ENCODE measurements at regions not wholly inside any gene's neighbourhood (a gene's known extent, or its start where the extent isn't known, plus 50 kb on each side); places are given as distances from the start of the nearest gene placed in this dataset.
"Not testable (repeated sequence)": the region's sequence is repeated elsewhere in the genome, so short reads cannot be mapped to it uniquely, and the experiment has no call there.

DNA sequence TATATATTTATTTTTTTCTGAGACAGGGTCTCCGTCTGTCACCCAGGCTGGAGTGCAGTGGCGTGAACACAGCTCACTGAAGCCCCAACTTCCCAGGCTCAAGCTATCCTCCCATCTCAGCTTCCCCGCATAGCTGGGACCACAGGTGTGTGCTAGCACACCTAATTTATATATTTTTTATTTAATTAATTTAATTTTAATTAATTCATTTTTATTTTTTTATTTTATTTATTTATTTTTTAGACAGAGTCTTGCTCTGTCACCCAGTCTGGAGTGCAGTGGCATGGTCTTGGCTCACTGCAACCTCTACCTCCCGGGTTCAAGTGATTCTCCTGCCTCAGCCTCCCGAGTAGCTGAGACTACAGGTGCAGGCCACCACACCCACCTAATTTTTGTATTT, 86.9 kb upstream of the CLINT1 start:
- TF ChIP-seq, protein P1, sequence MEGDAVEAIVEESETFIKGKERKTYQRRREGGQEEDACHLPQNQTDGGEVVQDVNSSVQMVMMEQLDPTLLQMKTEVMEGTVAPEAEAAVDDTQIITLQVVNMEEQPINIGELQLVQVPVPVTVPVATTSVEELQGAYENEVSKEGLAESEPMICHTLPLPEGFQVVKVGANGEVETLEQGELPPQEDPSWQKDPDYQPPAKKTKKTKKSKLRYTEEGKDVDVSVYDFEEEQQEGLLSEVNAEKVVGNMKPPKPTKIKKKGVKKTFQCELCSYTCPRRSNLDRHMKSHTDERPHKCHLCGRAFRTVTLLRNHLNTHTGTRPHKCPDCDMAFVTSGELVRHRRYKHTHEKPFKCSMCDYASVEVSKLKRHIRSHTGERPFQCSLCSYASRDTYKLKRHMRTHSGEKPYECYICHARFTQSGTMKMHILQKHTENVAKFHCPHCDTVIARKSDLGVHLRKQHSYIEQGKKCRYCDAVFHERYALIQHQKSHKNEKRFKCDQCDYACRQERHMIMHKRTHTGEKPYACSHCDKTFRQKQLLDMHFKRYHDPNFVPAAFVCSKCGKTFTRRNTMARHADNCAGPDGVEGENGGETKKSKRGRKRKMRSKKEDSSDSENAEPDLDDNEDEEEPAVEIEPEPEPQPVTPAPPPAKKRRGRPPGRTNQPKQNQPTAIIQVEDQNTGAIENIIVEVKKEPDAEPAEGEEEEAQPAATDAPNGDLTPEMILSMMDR (IDR thresholded peaks at IDR 0.05; ENCODE audit: low read length), result not testable (repeated sequence)
- TF ChIP-seq EZH2 (optimal IDR thresholded peaks at IDR 0.05; ENCODE audit: low read depth, low read length), result not testable (repeated sequence)

Data from MM.1S (cell line).